Naive B cell (primary cell): ENCODE measurements at regions not wholly inside any gene's neighbourhood (a gene's known extent, or its start where the extent isn't known, plus 50 kb on each side); places are given as distances from the start of the nearest gene placed in this dataset.
"Not testable (repeated sequence)": the region's sequence is repeated elsewhere in the genome, so short reads cannot be mapped to it uniquely, and the experiment has no call there.

Experiments used
- ATAC-seq, 2 donors: fragments of 150-1000 bp; cut with Tn5 transposase; 2 replicates each; pipeline ENCODE4 v1.10.0; 2021; ENCODE audit warnings: low read depth in 2 of 2, mild to moderate bottlenecking in 2 of 2, moderate library complexity in 2 of 2
- DNase-seq: peaks from one replicate; pipeline ENCODE4 v3.0.0; 2022
- H3K27ac Mint-ChIP-seq, 6 donors: one replicate each; pipeline ENCODE4 v1.8.0; 2020 to 2022; ENCODE audit warnings: mild to moderate bottlenecking in 6 of 6, mixed read lengths in 6 of 6, moderate library complexity in 5 of 6, inconsistent platforms in 2 of 6
- H3K27me3 Mint-ChIP-seq, 3 donors: one replicate each; pipeline ENCODE4 v1.8.0; 2021 to 2022; ENCODE audit warnings: mixed read lengths in 3 of 3, mild to moderate bottlenecking in 1 of 3
- H3K36me3 Mint-ChIP-seq, 2 donors: one replicate each; pipeline ENCODE4 v1.8.0; 2020 to 2022; ENCODE audit warnings: mixed read lengths in 2 of 2, inconsistent platforms in 1 of 2, mild to moderate bottlenecking in 1 of 2
- H3K4me1 Mint-ChIP-seq, 3 donors: one replicate each; pipeline ENCODE4 v1.8.0; 2020 to 2022; ENCODE audit warnings: mixed read lengths in 3 of 3, inconsistent platforms in 1 of 3, mild to moderate bottlenecking in 1 of 3, moderate library complexity in 1 of 3
- H3K4me3 Mint-ChIP-seq, 8 donors: one replicate each; pipeline ENCODE4 v1.8.0; 2020 to 2022; ENCODE audit warnings: mild to moderate bottlenecking in 8 of 8, mixed read lengths in 8 of 8, moderate library complexity in 8 of 8, inconsistent platforms in 2 of 8
- H3K9me3 Mint-ChIP-seq, 7 donors: one replicate each; pipeline ENCODE4 v1.8.0; 2020 to 2022; ENCODE audit warnings: mixed read lengths in 7 of 7, mild to moderate bottlenecking in 5 of 7, inconsistent platforms in 2 of 7, moderate library complexity in 1 of 7

- H3K4me1 Mint-ChIP-seq = peaks cover 8 to 14% (median 12%) of the 10 kb centered on the region in 3 donors
- H3K36me3 Mint-ChIP-seq = no peaks in the 10 kb centered on the region
- H3K27ac Mint-ChIP-seq = no peak overlapping the region
- H3K4me3 Mint-ChIP-seq = no peak overlapping the region
- ATAC-seq (no peak), DNase-seq (no peak)
- H3K27me3 Mint-ChIP-seq = peaks cover 25 to 34% (median 29%) of the 10 kb centered on the region in 3 donors
- H3K9me3 Mint-ChIP-seq = no peaks in the 10 kb centered on the region
Observed at GRCh38 chr7:142628945-142629344, 120.3 kb upstream of the PRSS1 start.

GRCh38 chr7:142627223-142627622 is 122.0 kb upstream of the PRSS1 start:
- not testable (repeated sequence) for DNase-seq, H3K4me3 Mint-ChIP-seq, H3K36me3 Mint-ChIP-seq, H3K9me3 Mint-ChIP-seq, H3K4me1 Mint-ChIP-seq, ATAC-seq
- H3K27me3 Mint-ChIP-seq = peaks cover 20 to 29% (median 24%) of the 10 kb centered on the region in 3 donors
- H3K27ac Mint-ChIP-seq = peak overlapping the region in 1 of 6 donors; percentile 8

- H3K9me3 Mint-ChIP-seq = no peaks in the 10 kb centered on the region
- H3K4me1 Mint-ChIP-seq = peaks cover 5 to 8% (median 8%) of the 10 kb centered on the region in 3 donors
- peaks cover 14 to 22% (median 19%) of the 10 kb centered on the region in 3 donors for H3K27me3 Mint-ChIP-seq
- peak overlapping the region in 1 of 6 donors; percentile 44 for H3K27ac Mint-ChIP-seq
- DNase-seq (peak; percentile 48), ATAC-seq (peak; percentile 70 to 71)
- H3K36me3 Mint-ChIP-seq = no peaks in the 10 kb centered on the region
- H3K4me3 Mint-ChIP-seq = peak overlapping the region in 3 of 8 donors; percentile 29 to 40 (median 38)
Observed at GRCh38 chr7:142626420-142627035, 122.7 kb upstream of the PRSS1 start.

GRCh38 chr7:142625216-142625615 is 124.1 kb upstream of the PRSS1 start:
- ATAC-seq, DNase-seq, H3K27ac Mint-ChIP-seq: not testable (repeated sequence)

GRCh38 chr7:142620402-142620801 is 128.9 kb upstream of the PRSS1 start:
- Mint-ChIP-seq H3K27me3 (peaks cover 0 to 37% (median 32%) of the 10 kb centered on the region in 3 donors), H3K36me3 (no peaks in the 10 kb centered on the region), H3K4me3 (no peak overlapping the region), H3K4me1 (no peaks in the 10 kb centered on the region), H3K9me3 (no peaks in the 10 kb centered on the region), H3K27ac (no peak overlapping the region)
- DNase-seq = no peak
- ATAC-seq = no peak

More at GRCh38 chr7:142625216-142625615, 124.1 kb upstream of the PRSS1 start:
- H3K9me3 Mint-ChIP-seq, H3K36me3 Mint-ChIP-seq, H3K4me3 Mint-ChIP-seq, H3K4me1 Mint-ChIP-seq: not testable (repeated sequence)
- H3K27me3 Mint-ChIP-seq = peaks cover 10 to 25% (median 19%) of the 10 kb centered on the region in 3 donors

- no peaks in the 10 kb centered on the region for H3K9me3 Mint-ChIP-seq
- H3K27ac Mint-ChIP-seq = peak overlapping the region in 1 of 6 donors; percentile 19
- H3K27me3 Mint-ChIP-seq = peaks cover 6 to 42% (median 40%) of the 10 kb centered on the region in 3 donors
- H3K4me3 Mint-ChIP-seq = no peak overlapping the region
- DNase-seq = no peak
- no peaks in the 10 kb centered on the region for H3K4me1 Mint-ChIP-seq
- H3K36me3 Mint-ChIP-seq = no peaks in the 10 kb centered on the region
- ATAC-seq = no peak
Observed at GRCh38 chr7:142618655-142619351, 130.5 kb upstream of the PRSS1 start.

GRCh38 chr7:142616842-142617241 is 132.4 kb upstream of the PRSS1 start:
- H3K9me3 Mint-ChIP-seq = no peaks in the 10 kb centered on the region
- no peak for DNase-seq
- no peak overlapping the region for H3K27ac Mint-ChIP-seq
- no peaks in the 10 kb centered on the region for H3K4me1 Mint-ChIP-seq
- H3K36me3 Mint-ChIP-seq = no peaks in the 10 kb centered on the region
- no peak overlapping the region for H3K4me3 Mint-ChIP-seq
- ATAC-seq = no peak
- peaks cover 6 to 46% (median 46%) of the 10 kb centered on the region in 3 donors for H3K27me3 Mint-ChIP-seq

GRCh38 chr7:142616121-142616643 is 133.1 kb upstream of the PRSS1 start:
- peak overlapping the region in 1 of 8 donors; percentile 54 for H3K4me3 Mint-ChIP-seq
- no peak for DNase-seq
- H3K27me3 Mint-ChIP-seq = peaks cover 12 to 50% (median 41%) of the 10 kb centered on the region in 3 donors
- H3K4me1 Mint-ChIP-seq = no peaks in the 10 kb centered on the region
- no peak for ATAC-seq
- no peaks in the 10 kb centered on the region for H3K36me3 Mint-ChIP-seq
- H3K9me3 Mint-ChIP-seq = no peaks in the 10 kb centered on the region
- no peak overlapping the region for H3K27ac Mint-ChIP-seq

GRCh38 chr7:142615508-142615907 is 133.8 kb upstream of the PRSS1 start:
- Mint-ChIP-seq H3K4me3 (no peak overlapping the region), H3K27me3 (peaks cover 13 to 49% (median 39%) of the 10 kb centered on the region in 3 donors), H3K4me1 (no peaks in the 10 kb centered on the region), H3K9me3 (no peaks in the 10 kb centered on the region), H3K36me3 (no peaks in the 10 kb centered on the region), H3K27ac (no peak overlapping the region)
- DNase-seq = no peak
- ATAC-seq = no peak

GRCh38 chr7:142614116-142614515 is 135.2 kb upstream of the PRSS1 start:
- H3K9me3 Mint-ChIP-seq = no peaks in the 10 kb centered on the region
- no peak overlapping the region for H3K27ac Mint-ChIP-seq
- peaks cover 13 to 44% (median 39%) of the 10 kb centered on the region in 3 donors for H3K27me3 Mint-ChIP-seq
- ATAC-seq (no peak), DNase-seq (no peak)
- no peak overlapping the region for H3K4me3 Mint-ChIP-seq
- H3K4me1 Mint-ChIP-seq = no peaks in the 10 kb centered on the region
- no peaks in the 10 kb centered on the region for H3K36me3 Mint-ChIP-seq

GRCh38 chr7:142612237-142612881 is 136.9 kb upstream of the PRSS1 start:
- Mint-ChIP-seq H3K4me3 (no peak overlapping the region), H3K27ac (no peak overlapping the region)
- DNase-seq = no peak

GRCh38 chr7:142611566-142612236 is 137.6 kb upstream of the PRSS1 start:
- no peak for ATAC-seq

More at GRCh38 chr7:142612237-142612881, 136.9 kb upstream of the PRSS1 start:
- H3K4me1 Mint-ChIP-seq = no peaks in the 10 kb centered on the region
- H3K9me3 Mint-ChIP-seq = no peaks in the 10 kb centered on the region
- ATAC-seq = no peak
- H3K36me3 Mint-ChIP-seq = no peaks in the 10 kb centered on the region
- H3K27me3 Mint-ChIP-seq = peaks cover 13 to 38% (median 26%) of the 10 kb centered on the region in 3 donors

More at GRCh38 chr7:142611566-142612236, 137.6 kb upstream of the PRSS1 start:
- Mint-ChIP-seq H3K9me3 (no peaks in the 10 kb centered on the region), H3K4me3 (no peak overlapping the region), H3K27ac (no peak overlapping the region), H3K27me3 (peaks cover 13 to 35% (median 26%) of the 10 kb centered on the region in 3 donors), H3K36me3 (no peaks in the 10 kb centered on the region), H3K4me1 (no peaks in the 10 kb centered on the region)
- no peak for DNase-seq
